Osteocyte (in vitro differentiated cells): ENCODE measurements at regions not wholly inside any gene's neighbourhood (a gene's known extent, or its start where the extent isn't known, plus 50 kb on each side); places are given as distances from the start of the nearest gene placed in this dataset.

Experiments used
- DNase-seq: peaks from one replicate; pipeline ENCODE4 v3.0.0; 2021; ENCODE audit warnings: mixed read lengths; ENCODE audit not compliant: unreplicated experiment; ENCODE audit errors: extremely low spot score
- H3K27ac Mint-ChIP-seq: one replicate; pipeline ENCODE4 v1.8.0; 2021; ENCODE audit warnings: mild to moderate bottlenecking, mixed read lengths; ENCODE audit not compliant: unreplicated experiment
- H3K27me3 Mint-ChIP-seq: one replicate; pipeline ENCODE4 v1.8.0; 2021; ENCODE audit warnings: mixed read lengths; ENCODE audit not compliant: unreplicated experiment
- H3K36me3 Mint-ChIP-seq: one replicate; pipeline ENCODE4 v1.8.0; 2021; ENCODE audit warnings: mixed read lengths; ENCODE audit not compliant: unreplicated experiment
- H3K4me1 Mint-ChIP-seq: one replicate; pipeline ENCODE4 v1.8.0; 2021; ENCODE audit warnings: mixed read lengths; ENCODE audit not compliant: unreplicated experiment
- H3K4me3 Mint-ChIP-seq: one replicate; pipeline ENCODE4 v1.8.0; 2021; ENCODE audit warnings: mild to moderate bottlenecking, moderate library complexity, mixed read lengths; ENCODE audit not compliant: unreplicated experiment
- H3K9me3 Mint-ChIP-seq: one replicate; pipeline ENCODE4 v1.8.0; 2021; ENCODE audit warnings: mixed read lengths; ENCODE audit not compliant: unreplicated experiment
- CTCF ChIP-seq: fragments of 200-600 bp; sonication (generic); IDR thresholded peaks from 2 replicates; pipeline ENCODE4 v1.5.0; 2021; ENCODE audit warnings: antibody characterized with exemption, mild to moderate bottlenecking, moderate library complexity

- no peaks in the 10 kb centered on the region for H3K4me1 Mint-ChIP-seq
- TF ChIP-seq CTCF, result no peak
These were observed 671.1 kb upstream of the GRM3 start for GRCh38 chr7:85972504-85973141.

GRCh38 chr7:85954961-85955360, 688.7 kb upstream of the GRM3 start:
- Mint-ChIP-seq H3K27ac (no peak overlapping the region), H3K9me3 (no peaks in the 10 kb centered on the region), H3K4me3 (no peak overlapping the region), H3K4me1 (no peaks in the 10 kb centered on the region), H3K36me3 (no peaks in the 10 kb centered on the region), H3K27me3 (peaks cover 22% of the 10 kb centered on the region)
- TF ChIP-seq CTCF, result no peak
- DNase-seq, result no peak

More at GRCh38 chr7:85972504-85973141, 671.1 kb upstream of the GRM3 start:
- Mint-ChIP-seq H3K9me3 (no peaks in the 10 kb centered on the region), H3K36me3 (no peaks in the 10 kb centered on the region), H3K27ac (no peak overlapping the region), H3K4me3 (no peak overlapping the region), H3K27me3 (peaks cover 8% of the 10 kb centered on the region)
- DNase-seq, result no peak

- Mint-ChIP-seq H3K9me3 (peaks cover 19% of the 10 kb centered on the region), H3K4me3 (no peak overlapping the region), H3K27ac (no peak overlapping the region), H3K36me3 (no peaks in the 10 kb centered on the region), H3K27me3 (peaks cover 16% of the 10 kb centered on the region), H3K4me1 (no peaks in the 10 kb centered on the region)
- DNase-seq, result no peak
- TF ChIP-seq CTCF, result no peak
These were observed 692.8 kb upstream of the GRM3 start for GRCh38 chr7:85950871-85951270.

GRCh38 chr7:85950418-85950817, 693.3 kb upstream of the GRM3 start:
- peaks cover 13% of the 10 kb centered on the region for H3K27me3 Mint-ChIP-seq
- H3K9me3 Mint-ChIP-seq, result peaks cover 21% of the 10 kb centered on the region
- H3K27ac Mint-ChIP-seq, result no peak overlapping the region
- no peaks in the 10 kb centered on the region for H3K36me3 Mint-ChIP-seq
- no peak for DNase-seq
- no peaks in the 10 kb centered on the region for H3K4me1 Mint-ChIP-seq
- TF ChIP-seq CTCF, result no peak
- no peak overlapping the region for H3K4me3 Mint-ChIP-seq

- Mint-ChIP-seq H3K9me3 (peaks cover 26% of the 10 kb centered on the region), H3K27ac (no peak overlapping the region), H3K4me3 (no peak overlapping the region), H3K4me1 (no peaks in the 10 kb centered on the region), H3K36me3 (no peaks in the 10 kb centered on the region), H3K27me3 (peaks cover 8% of the 10 kb centered on the region)
- no peak for TF ChIP-seq CTCF
- no peak for DNase-seq
These were observed 695.9 kb upstream of the GRM3 start for GRCh38 chr7:85947767-85948166.
